IMR-90 (cell line): ENCODE measurements at regions not wholly inside any gene's neighbourhood (a gene's known extent, or its start where the extent isn't known, plus 50 kb on each side); places are given as distances from the start of the nearest gene placed in this dataset.

ENCODE experiments used
- ATAC-seq: fragments of 200-7000 bp; cut with Tn5 transposase; 2 replicates; pipeline ENCODE4 v1.9.1; 2020; ENCODE audit warnings: low read depth, mild to moderate bottlenecking, moderate library complexity
- BruUV-seq: library from RNA; stranded (reverse); fragments of 400-500 nt; replicated peaks from 2 replicates; lab custom pipeline; 2021; lab: Mats Ljungman, UMichigan
- CTCF ChIA-PET: fragments of 300-600 bp; formaldehyde crosslinking; extraction: SDS; loops from one replicate; lab custom pipeline; 2021; ENCODE audit warnings: antibody characterized with exemption; lab: Yijun Ruan, JAX
- POLR2A ChIA-PET: fragments of 300-600 bp; sonication (Branson Sonifier 250); formaldehyde crosslinking; loops from one replicate; lab custom pipeline; 2022; ENCODE audit warnings: antibody characterized with exemption; ENCODE audit not compliant: unreplicated experiment; lab: Charles Lee
- DNase-seq: peaks from one replicate; pipeline ENCODE4 v3.0.0; 2013
- H2AFZ ChIP-seq: replicated peaks from 2 replicates; pipeline ENCODE3; 2013; ENCODE audit warnings: low read length, mild to moderate bottlenecking; ENCODE audit not compliant: poor library complexity
- H2AK5ac ChIP-seq: 2 replicates; pipeline ENCODE4 v1.6.1; 2013; ENCODE audit warnings: low read depth, low read length, inconsistent platforms
- H2AK9ac ChIP-seq: replicated peaks from 2 replicates; pipeline ENCODE3; 2013; ENCODE audit warnings: mild to moderate bottlenecking, low read depth, low read length, moderate library complexity; ENCODE audit not compliant: poor library complexity
- H2BK120ac ChIP-seq: 2 replicates; pipeline ENCODE4 v1.6.1; 2013; ENCODE audit warnings: low read depth, low read length, inconsistent platforms
- H2BK15ac ChIP-seq: 3 replicates; pipeline ENCODE4 v1.6.1; 2013; ENCODE audit warnings: low read depth, low read length, inconsistent platforms
- H2BK20ac ChIP-seq: 2 replicates; pipeline ENCODE4 v1.6.1; 2013; ENCODE audit warnings: low read depth, mild to moderate bottlenecking, inconsistent platforms, low read length, moderate library complexity
- H2BK5ac ChIP-seq: 2 replicates; pipeline ENCODE4 v1.6.1; 2013; ENCODE audit warnings: mild to moderate bottlenecking, low read depth, low read length, inconsistent platforms; ENCODE audit not compliant: poor library complexity, severe bottlenecking
- H3K14ac ChIP-seq: replicated peaks from 2 replicates; pipeline ENCODE4 v1.6.1; 2013; ENCODE audit warnings: low read depth, low read length, inconsistent platforms
- H3K18ac ChIP-seq: 2 replicates; pipeline ENCODE4 v1.6.1; 2013; ENCODE audit warnings: low read depth, low read length, control low read depth
- H3K23ac ChIP-seq: 2 replicates; pipeline ENCODE4 v1.6.1; 2013; ENCODE audit warnings: low read depth, low read length, inconsistent platforms
- H3K27ac ChIP-seq: 2 replicates; pipeline ENCODE4 v1.5.1; 2013; ENCODE audit warnings: mild to moderate bottlenecking, control low read depth, low read length; ENCODE audit not compliant: insufficient read depth
- H3K27me3 ChIP-seq: 2 replicates; pipeline ENCODE4 v1.6.1; 2013; ENCODE audit warnings: low read length; ENCODE audit not compliant: control insufficient read depth, insufficient read depth
- H3K36me3 ChIP-seq: 2 replicates; pipeline ENCODE4 v1.6.1; 2013; ENCODE audit warnings: low read length, mixed read lengths; ENCODE audit not compliant: control insufficient read depth, insufficient read depth
- H3K4ac ChIP-seq: 2 replicates; pipeline ENCODE4 v1.6.1; 2013; ENCODE audit warnings: low read depth, low read length, inconsistent platforms
- H3K4me1 ChIP-seq: 2 replicates; pipeline ENCODE4 v1.6.1; 2013; ENCODE audit warnings: low read length, mixed read lengths; ENCODE audit not compliant: control insufficient read depth, insufficient read depth
- H3K4me2 ChIP-seq: 2 replicates; pipeline ENCODE4 v1.6.1; 2013; ENCODE audit warnings: low read depth, mild to moderate bottlenecking, control low read depth, low read length, moderate library complexity
- H3K4me3 ChIP-seq: 2 replicates; pipeline ENCODE4 v1.5.1; 2013; ENCODE audit warnings: low read depth, mild to moderate bottlenecking, control low read depth, low read length, moderate library complexity; ENCODE audit not compliant: insufficient read depth
- H3K56ac ChIP-seq: 2 replicates; pipeline ENCODE4 v1.6.1; 2013; ENCODE audit warnings: low read length, inconsistent platforms; ENCODE audit not compliant: insufficient read depth; ENCODE audit errors: extremely low read depth
- H3K79me1 ChIP-seq, 2 experiments: 2 replicates each; pipeline ENCODE4 v1.6.1; 2013; ENCODE audit warnings: low read length in 2 of 2, inconsistent platforms in 1 of 2, low read depth in 1 of 2
- H3K9ac ChIP-seq: 2 replicates; pipeline ENCODE4 v1.6.1; 2013; ENCODE audit warnings: low read depth, low read length, control low read depth
- H3K9me1 ChIP-seq: 2 replicates; pipeline ENCODE4 v1.6.1; 2013; ENCODE audit warnings: low read length, inconsistent platforms; ENCODE audit not compliant: insufficient read depth
- H3K9me3 ChIP-seq: 2 replicates; pipeline ENCODE4 v1.6.1; 2013; ENCODE audit warnings: low read length; ENCODE audit not compliant: control insufficient read depth, insufficient read depth
- H4K20me1 ChIP-seq: 2 replicates; pipeline ENCODE4 v1.6.1; 2013; ENCODE audit warnings: low read length, inconsistent platforms; ENCODE audit not compliant: insufficient read depth
- H4K5ac ChIP-seq: 2 replicates; pipeline ENCODE4 v1.6.1; 2013; ENCODE audit warnings: mild to moderate bottlenecking, low read depth, low read length, control low read depth
- H4K8ac ChIP-seq, 2 experiments: 2 replicates each; pipeline ENCODE4 v1.6.1; 2013; ENCODE audit warnings: low read depth in 2 of 2, low read length in 2 of 2, control low read depth in 1 of 2, inconsistent platforms in 1 of 2
- H4K91ac ChIP-seq: 2 replicates; pipeline ENCODE4 v1.6.1; 2013; ENCODE audit warnings: low read depth, low read length, inconsistent platforms; ENCODE audit not compliant: insufficient read depth
- BHLHE40 ChIP-seq: fragments of 150-350 bp; IDR thresholded peaks from 2 replicates; pipeline ENCODE4 v1.6.1; 2016; ENCODE audit warnings: mild to moderate bottlenecking, low read depth, low read length
- CEBPB ChIP-seq: IDR thresholded peaks from 2 replicates; pipeline ENCODE4 v1.6.1; 2012; ENCODE audit warnings: low read depth, low read length, improper control_type of control experiment
- CHD1 ChIP-seq: IDR thresholded peaks from 2 replicates; pipeline ENCODE4 v1.6.1; 2012; ENCODE audit warnings: low read depth, low read length, improper control_type of control experiment
- FOS ChIP-seq: fragments of 150-350 bp; IDR thresholded peaks from 2 replicates; pipeline ENCODE4 v1.6.1; 2016; ENCODE audit warnings: low read depth, low read length
- MAFK ChIP-seq: IDR thresholded peaks from 2 replicates; pipeline ENCODE4 v1.6.1; 2012; ENCODE audit warnings: low read depth, low read length, improper control_type of control experiment
- MAZ ChIP-seq: IDR thresholded peaks from 2 replicates; pipeline ENCODE4 v1.6.1; 2012; ENCODE audit warnings: low read depth, mild to moderate bottlenecking, low read length, improper control_type of control experiment, moderate library complexity, borderline replicate concordance
- MXI1 ChIP-seq: IDR thresholded peaks from 2 replicates; pipeline ENCODE4 v1.6.1; 2012; ENCODE audit warnings: low read depth, mild to moderate bottlenecking, low read length, moderate library complexity, borderline replicate concordance
- NFE2L2 ChIP-seq: fragments of 150-350 bp; IDR thresholded peaks from 2 replicates; pipeline ENCODE4 v1.6.1; 2016; ENCODE audit warnings: low read depth, mild to moderate bottlenecking, low read length
- POLR2A ChIP-seq: IDR thresholded peaks from 2 replicates; pipeline ENCODE4 v1.6.1; 2012; ENCODE audit warnings: mild to moderate bottlenecking, low read depth, low read length
- RAD21 ChIP-seq: IDR thresholded peaks from 2 replicates; pipeline ENCODE4 v1.6.1; 2012; ENCODE audit warnings: low read length, improper control_type of control experiment
- RCOR1 ChIP-seq: IDR thresholded peaks from 2 replicates; pipeline ENCODE4 v1.6.1; 2012; ENCODE audit warnings: mild to moderate bottlenecking, low read length, improper control_type of control experiment; ENCODE audit not compliant: insufficient replicate concordance
- RFX5 ChIP-seq: IDR thresholded peaks from 2 replicates; pipeline ENCODE4 v1.8.0; 2012; ENCODE audit warnings: low read depth, mild to moderate bottlenecking, low read length, moderate library complexity
- SMC3 ChIP-seq: fragments of 150-350 bp; IDR thresholded peaks from 2 replicates; pipeline ENCODE4 v1.6.1; 2016; ENCODE audit warnings: low read depth, mild to moderate bottlenecking, antibody characterized with exemption, low read length, moderate library complexity
- WGBS, 2 experiments: methylation state at CpG; one replicate each; pipeline versions ENCODE4 v1.1.5 to v1.1.7; 2013; ENCODE audit warnings: missing lambda C conversion rate in 2 of 2; ENCODE audit not compliant: insufficient read length in 1 of 2; ENCODE audit errors: extremely low coverage in 2 of 2; 5-methylcytosine and 5-hydroxymethylcytosine counted together
- dilution Hi-C: fragments of 300-500 bp; cut with HindIII; formaldehyde crosslinking; loops from one replicate; pipeline ENCODE4 v1.14.3; 2018; ENCODE audit warnings: low sequenced_read_pairs; ENCODE audit not compliant: unreplicated experiment
- in situ Hi-C: fragments of 300-500 bp; cut with MboI; formaldehyde crosslinking; loops from 3 replicates; pipeline ENCODE4 v1.14.3; 2019; ENCODE audit warnings: low sequenced_read_pairs, inconsistent platforms, mixed read lengths
- intact Hi-C: fragments of 100-400 bp; cut with micrococcal nuclease; formaldehyde crosslinking; loops from 2 replicates; pipeline ENCODE4 v1.10.0; 2022
- TF ChIP-seq, protein P1 (sequence below): fragments of 150-350 bp; IDR thresholded peaks from 2 replicates; pipeline ENCODE4 v1.6.1; 2017; ENCODE audit warnings: mild to moderate bottlenecking, antibody characterized with exemption, low read length, low read depth
- TF ChIP-seq, protein P2 (sequence below): fragments of 150-350 bp; IDR thresholded peaks from 2 replicates; pipeline ENCODE4 v1.6.1; 2016; ENCODE audit warnings: low read depth, mild to moderate bottlenecking, low read length, moderate library complexity, borderline replicate concordance
- TF ChIP-seq, protein P3 (sequence below): conservative IDR thresholded peaks from 2 replicates; pipeline ENCODE4 v1.5.1; 2012; ENCODE audit warnings: mild to moderate bottlenecking, low read depth, low read length, improper control_type of control experiment

DNA sequence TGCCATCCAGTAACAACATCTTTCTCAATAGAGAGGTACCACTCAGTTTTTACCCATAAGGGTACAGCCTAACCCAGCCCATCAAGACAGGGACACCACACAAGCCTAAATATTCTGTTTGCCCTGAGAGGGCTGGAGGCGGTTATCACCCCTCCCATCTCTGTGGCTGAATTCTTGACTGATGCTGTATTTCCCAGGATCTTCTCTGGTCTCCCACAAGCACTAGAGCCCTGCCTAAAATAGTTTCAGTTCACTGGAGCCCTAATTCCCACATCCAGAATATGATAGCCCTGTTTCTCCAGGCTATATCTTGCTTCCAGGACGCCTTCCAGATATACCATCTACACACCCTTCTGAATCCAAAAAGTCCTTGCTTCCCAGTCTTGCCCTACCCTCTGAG lies 91.6 kb upstream of the NMU start:
- Histone ChIP-seq H3K4ac (no peak overlapping the region), H2AK9ac (no peak overlapping the region), H4K8ac (no peak overlapping the region), H4K20me1 (no peaks in the 10 kb centered on the region), H3K36me3 (no peaks in the 10 kb centered on the region), H2AK5ac (no peak overlapping the region), H3K79me1 (no peaks in the 10 kb centered on the region), H3K56ac (no peak overlapping the region), H3K4me2 (no peak overlapping the region), H3K4me3 (no peak overlapping the region), H3K27me3 (no peaks in the 10 kb centered on the region), H2BK120ac (no peak overlapping the region), H3K23ac (no peak overlapping the region), H2BK20ac (no peak overlapping the region), H3K9me1 (no peaks in the 10 kb centered on the region), H3K18ac (no peak overlapping the region), H2AFZ (no peak overlapping the region), H2BK15ac (no peak overlapping the region), H4K91ac (no peak overlapping the region), H3K9ac (no peak overlapping the region), H4K5ac (no peak overlapping the region), H3K14ac (no peak overlapping the region), H3K27ac (no peak overlapping the region), H3K4me1 (no peaks in the 10 kb centered on the region), H3K9me3 (no peaks in the 10 kb centered on the region), H2BK5ac (no peak overlapping the region)
- dilution Hi-C loops: no loop called here
- ChIA-PET CTCF (no interaction called here), POLR2A (no interaction called here)
- DNase-seq (no peak), ATAC-seq (no peak)
- BruUV-seq: no TSS peak
- no peak for TF ChIP-seq MXI1
- TF ChIP-seq, protein P1, sequence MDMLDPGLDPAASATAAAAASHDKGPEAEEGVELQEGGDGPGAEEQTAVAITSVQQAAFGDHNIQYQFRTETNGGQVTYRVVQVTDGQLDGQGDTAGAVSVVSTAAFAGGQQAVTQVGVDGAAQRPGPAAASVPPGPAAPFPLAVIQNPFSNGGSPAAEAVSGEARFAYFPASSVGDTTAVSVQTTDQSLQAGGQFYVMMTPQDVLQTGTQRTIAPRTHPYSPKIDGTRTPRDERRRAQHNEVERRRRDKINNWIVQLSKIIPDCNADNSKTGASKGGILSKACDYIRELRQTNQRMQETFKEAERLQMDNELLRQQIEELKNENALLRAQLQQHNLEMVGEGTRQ: no peak
- TF ChIP-seq RFX5: no peak
- TF ChIP-seq, protein P2, sequence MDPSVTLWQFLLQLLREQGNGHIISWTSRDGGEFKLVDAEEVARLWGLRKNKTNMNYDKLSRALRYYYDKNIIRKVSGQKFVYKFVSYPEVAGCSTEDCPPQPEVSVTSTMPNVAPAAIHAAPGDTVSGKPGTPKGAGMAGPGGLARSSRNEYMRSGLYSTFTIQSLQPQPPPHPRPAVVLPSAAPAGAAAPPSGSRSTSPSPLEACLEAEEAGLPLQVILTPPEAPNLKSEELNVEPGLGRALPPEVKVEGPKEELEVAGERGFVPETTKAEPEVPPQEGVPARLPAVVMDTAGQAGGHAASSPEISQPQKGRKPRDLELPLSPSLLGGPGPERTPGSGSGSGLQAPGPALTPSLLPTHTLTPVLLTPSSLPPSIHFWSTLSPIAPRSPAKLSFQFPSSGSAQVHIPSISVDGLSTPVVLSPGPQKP: no peak
- no peak for TF ChIP-seq FOS
- no peak for TF ChIP-seq BHLHE40
- no peak for TF ChIP-seq CEBPB
- TF ChIP-seq RCOR1: no peak
- no peak for TF ChIP-seq MAFK
- TF ChIP-seq RAD21: no peak
- no peak for TF ChIP-seq CHD1
- TF ChIP-seq POLR2A: no peak
- TF ChIP-seq SMC3: no peak
- TF ChIP-seq, protein P3, sequence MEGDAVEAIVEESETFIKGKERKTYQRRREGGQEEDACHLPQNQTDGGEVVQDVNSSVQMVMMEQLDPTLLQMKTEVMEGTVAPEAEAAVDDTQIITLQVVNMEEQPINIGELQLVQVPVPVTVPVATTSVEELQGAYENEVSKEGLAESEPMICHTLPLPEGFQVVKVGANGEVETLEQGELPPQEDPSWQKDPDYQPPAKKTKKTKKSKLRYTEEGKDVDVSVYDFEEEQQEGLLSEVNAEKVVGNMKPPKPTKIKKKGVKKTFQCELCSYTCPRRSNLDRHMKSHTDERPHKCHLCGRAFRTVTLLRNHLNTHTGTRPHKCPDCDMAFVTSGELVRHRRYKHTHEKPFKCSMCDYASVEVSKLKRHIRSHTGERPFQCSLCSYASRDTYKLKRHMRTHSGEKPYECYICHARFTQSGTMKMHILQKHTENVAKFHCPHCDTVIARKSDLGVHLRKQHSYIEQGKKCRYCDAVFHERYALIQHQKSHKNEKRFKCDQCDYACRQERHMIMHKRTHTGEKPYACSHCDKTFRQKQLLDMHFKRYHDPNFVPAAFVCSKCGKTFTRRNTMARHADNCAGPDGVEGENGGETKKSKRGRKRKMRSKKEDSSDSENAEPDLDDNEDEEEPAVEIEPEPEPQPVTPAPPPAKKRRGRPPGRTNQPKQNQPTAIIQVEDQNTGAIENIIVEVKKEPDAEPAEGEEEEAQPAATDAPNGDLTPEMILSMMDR: no peak
- TF ChIP-seq NFE2L2: no peak
- no peak for TF ChIP-seq MAZ
- WGBS, 2 experiments: no CpG with 5 or more reads among the region's 2 CpGs
- intact Hi-C loops: no loop called here
- in situ Hi-C loops: loop anchor here (25.0 kb wide), 1 partner anchor 390 kb away; the partner anchor contains the start of gene SRD5A3
